Left colon (tissue), 2 donors: ENCODE measurements at regions not wholly inside any gene's neighbourhood (a gene's known extent, or its start where the extent isn't known, plus 50 kb on each side); places are given as distances from the start of the nearest gene placed in this dataset.

Source experiments
- ATAC-seq: fragments of 200-7000 bp; cut with Tn5 transposase; one replicate; pipeline ENCODE4 v1.9.1; 2020; ENCODE audit warnings: mild to moderate bottlenecking, moderate library complexity
- DNase-seq, 2 donors: peaks; one replicate each; pipeline ENCODE4 v3.0.0-alpha.2; 2020
- intact Hi-C, 2 donors: fragments of 100-400 bp; cut with DNase I in 1 of 2; cut with micrococcal nuclease in 1 of 2; formaldehyde crosslinking; loops; one replicate each; pipeline versions ENCODE4 v1.11.2 to v1.14.0; 2022; cut with DNase I, micrococcal nuclease
- donor health status: DM: no; HTN: no; CAD: no.
- donor health status: DM: yes; HTN: yes; CAD: no.

- ATAC-seq = no peak
- intact Hi-C loops = no loop called here
- no peak for DNase-seq
Measured at GRCh38 chr11:101401245-101401644, 182.6 kb downstream of the TRPC6 start.

DNA sequence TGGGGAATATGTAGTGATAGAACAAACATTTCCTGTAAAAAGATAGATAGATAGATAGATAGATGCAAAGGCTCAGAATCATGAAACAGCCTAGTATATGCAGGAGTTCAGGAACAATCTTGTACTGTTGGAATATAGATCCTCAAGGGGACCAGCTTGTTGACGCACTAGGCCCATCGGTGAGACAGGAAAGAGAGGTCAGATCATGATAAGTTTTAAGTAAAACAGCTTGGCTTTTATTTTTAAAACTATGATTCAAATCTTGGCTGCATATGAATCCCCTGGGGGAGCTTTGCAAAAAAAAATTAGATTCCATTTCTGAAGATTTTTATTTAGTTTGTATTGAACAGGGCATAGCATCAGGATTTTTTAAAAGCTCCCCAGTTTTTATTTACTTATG is 185.8 kb downstream of the TRPC6 start:
- intact Hi-C loops = no loop called here
- DNase-seq (no peak), ATAC-seq (no peak)

GRCh38 chr11:101390539-101390938 is 193.3 kb downstream of the TRPC6 start:
- intact Hi-C loops = no loop called here
- no peak for ATAC-seq
- DNase-seq = no peak

DNA sequence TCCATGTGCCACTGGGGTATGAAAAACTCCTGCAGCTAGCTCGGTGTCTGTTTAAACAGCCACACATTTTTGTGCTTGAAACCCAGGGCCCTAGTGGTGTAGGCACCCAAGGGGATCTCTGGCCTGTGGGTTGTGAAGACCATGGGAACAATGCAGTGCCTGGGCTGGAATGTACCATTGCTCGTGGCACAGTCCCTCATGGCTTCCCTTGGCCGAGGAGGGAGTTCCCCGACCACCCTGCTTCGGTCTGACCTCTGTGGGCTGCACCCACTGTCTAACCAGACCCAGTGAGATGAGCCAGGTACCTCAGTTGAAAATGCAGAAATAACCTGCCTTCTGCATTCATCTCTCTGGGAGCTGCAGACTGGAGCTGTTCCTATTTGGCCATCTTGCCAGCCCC is 214.0 kb downstream of the TRPC6 start:
- intact Hi-C loops = no loop called here
- no peak for DNase-seq
- ATAC-seq = no peak

DNA sequence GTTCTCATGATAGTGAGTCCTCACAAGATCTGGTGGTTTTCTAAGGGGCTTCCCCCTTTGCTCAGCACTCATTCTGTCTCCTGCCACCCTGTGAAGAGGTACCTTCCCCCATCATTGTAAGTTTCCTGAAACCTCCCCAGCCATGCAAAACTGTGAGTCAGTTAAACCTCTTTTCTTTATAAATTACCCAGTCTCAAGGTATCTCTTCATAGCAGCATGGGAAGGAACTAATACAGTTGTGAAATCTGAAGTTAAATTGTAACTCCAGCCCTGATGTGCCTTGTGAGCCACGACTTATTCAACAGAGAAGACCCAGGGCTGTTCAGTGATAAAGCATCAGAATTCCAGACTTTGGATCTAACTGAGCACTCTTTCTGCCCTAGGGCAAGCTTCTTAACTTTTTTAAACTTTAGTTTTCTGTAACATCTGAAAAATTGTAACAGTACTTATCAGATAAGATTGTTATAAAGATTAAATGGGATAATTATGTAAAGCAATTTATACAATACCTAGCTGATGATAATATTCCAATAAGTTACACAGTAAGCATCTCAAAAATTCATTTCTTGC is 220.0 kb downstream of the TRPC6 start:
- no peak for ATAC-seq

GRCh38 chr11:101362643-101363042 is 221.2 kb downstream of the TRPC6 start:
- ATAC-seq = no peak
- intact Hi-C loops = no loop called here

More for the DNA sequence above, 220.0 kb downstream of the TRPC6 start:
- DNase-seq = no peak
- intact Hi-C loops = no loop called here

DNA sequence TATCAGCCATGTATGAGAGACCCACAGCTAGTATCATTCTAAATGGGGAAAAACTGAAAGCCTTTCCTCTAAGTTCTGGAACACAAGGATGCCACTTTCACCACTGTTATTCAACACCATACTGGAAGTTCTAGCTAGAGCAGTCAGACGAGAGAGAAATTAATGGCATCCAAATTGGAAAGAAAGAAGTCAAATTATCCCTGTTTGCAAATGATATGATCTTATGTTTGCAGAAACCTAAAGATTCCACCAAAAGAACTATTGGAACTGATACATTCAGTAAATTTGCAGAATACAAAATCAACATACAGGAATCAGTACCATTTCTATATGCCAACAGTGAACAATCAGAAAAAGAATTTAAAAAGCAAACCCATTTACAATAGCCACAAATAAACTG is 226.0 kb downstream of the TRPC6 start:
- DNase-seq = no peak
- no peak for ATAC-seq
- intact Hi-C loops = no loop called here

More at GRCh38 chr11:101362643-101363042, 221.2 kb downstream of the TRPC6 start:
- DNase-seq = no peak

GRCh38 chr11:101354801-101355200 is 225.2 kb upstream of the PGR start:
- ATAC-seq = no peak

GRCh38 chr11:101348786-101349185 is 219.2 kb upstream of the PGR start:
- intact Hi-C loops = no loop called here
- no peak for ATAC-seq

More at GRCh38 chr11:101354801-101355200, 225.2 kb upstream of the PGR start:
- no peak for DNase-seq
- intact Hi-C loops = no loop called here

DNA sequence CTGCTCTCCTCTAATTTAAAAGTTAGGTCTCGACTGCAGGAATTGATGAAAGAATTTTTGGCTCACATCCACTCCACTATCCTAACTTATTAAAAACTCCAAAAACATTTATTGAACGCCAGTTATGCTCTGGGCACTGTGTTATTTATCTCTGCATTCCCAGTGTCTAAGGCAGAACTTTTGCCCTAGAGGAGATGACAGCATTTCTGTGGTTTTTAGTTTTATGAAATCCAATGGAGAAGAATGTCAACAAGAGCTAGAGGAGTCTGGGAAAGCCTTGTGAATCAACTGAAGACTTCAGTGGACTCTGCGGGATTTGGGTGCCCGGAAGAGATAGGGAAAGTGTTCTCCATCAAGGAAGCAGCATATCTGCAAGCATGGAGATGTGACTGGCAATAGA is 217.0 kb upstream of the PGR start:
- ATAC-seq = no peak
- DNase-seq = no peak
- intact Hi-C loops = no loop called here

More at GRCh38 chr11:101348786-101349185, 219.2 kb upstream of the PGR start:
- DNase-seq = no peak

DNA sequence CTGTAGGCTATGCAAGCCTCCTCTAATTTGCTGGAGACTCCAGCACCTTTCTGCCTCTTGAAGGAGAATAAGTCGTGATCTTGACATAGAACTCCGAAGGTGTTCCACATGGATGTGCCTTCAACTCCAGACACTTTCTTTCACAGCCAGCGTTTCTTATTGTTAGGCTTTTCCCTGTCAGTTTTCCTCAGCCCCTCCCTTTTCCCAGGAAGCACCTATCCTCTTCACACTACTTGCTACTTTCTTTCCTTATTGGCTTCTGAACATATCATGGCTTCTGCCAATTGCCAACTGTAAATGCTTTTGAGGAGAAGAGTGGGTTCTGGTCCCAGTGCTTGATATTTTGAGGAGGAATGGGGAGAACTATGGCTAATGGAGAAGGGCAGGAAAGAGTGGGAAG is 216.3 kb upstream of the PGR start:
- intact Hi-C loops = no loop called here
- DNase-seq = no peak

GRCh38 chr11:101342307-101342706 is 212.7 kb upstream of the PGR start:
- no peak for ATAC-seq
- DNase-seq = no peak
- intact Hi-C loops = no loop called here

More for the DNA sequence above, 216.3 kb upstream of the PGR start:
- ATAC-seq = no peak

DNA sequence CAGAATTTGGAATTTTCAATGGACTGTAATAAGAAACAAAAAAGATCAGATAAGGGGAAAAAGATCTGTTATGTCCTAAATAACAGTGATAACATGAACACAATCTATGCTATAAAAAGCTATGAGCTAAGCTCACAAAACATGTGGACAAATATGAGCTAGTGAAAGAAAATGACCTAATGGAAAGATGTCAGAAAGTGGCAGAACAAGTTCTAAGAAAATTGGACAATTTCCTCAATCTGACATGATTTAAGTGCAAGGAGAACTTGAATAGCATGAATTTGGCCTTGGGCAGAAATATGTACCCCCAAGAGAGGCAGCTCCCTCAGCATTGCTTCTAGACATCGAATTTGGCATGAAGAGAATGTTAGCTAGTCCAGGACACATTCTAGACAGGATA is 212.0 kb upstream of the PGR start:
- intact Hi-C loops = no loop called here
- ATAC-seq = no peak
- no peak for DNase-seq

- ATAC-seq = no peak
- DNase-seq = no peak
- intact Hi-C loops = no loop called here
Measured at GRCh38 chr11:101336858-101337257, 207.2 kb upstream of the PGR start.

DNA sequence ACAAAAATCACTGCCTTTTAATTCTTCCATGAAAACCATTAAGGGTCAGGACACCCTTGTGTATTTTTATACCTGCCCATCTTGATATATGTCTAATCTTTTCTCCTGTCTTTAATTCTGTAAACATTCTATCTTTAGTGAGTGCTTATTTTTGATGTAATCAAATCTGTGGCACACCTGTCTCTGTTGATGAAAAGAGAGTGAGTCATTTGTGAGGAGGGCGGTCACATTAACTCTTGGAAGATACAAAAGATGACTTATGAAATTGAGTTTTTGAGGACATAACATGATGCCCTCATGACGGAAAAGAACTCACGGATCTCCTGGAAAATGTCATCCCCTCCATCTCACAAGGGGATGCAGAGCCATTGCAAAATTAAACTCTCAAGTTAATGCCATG is 206.5 kb upstream of the PGR start:
- intact Hi-C loops = no loop called here
- ATAC-seq (no peak), DNase-seq (no peak)

- ATAC-seq (no peak), DNase-seq (no peak)
- intact Hi-C loops = no loop called here
Measured at GRCh38 chr11:101334581-101334980, 205.0 kb upstream of the PGR start.

DNA sequence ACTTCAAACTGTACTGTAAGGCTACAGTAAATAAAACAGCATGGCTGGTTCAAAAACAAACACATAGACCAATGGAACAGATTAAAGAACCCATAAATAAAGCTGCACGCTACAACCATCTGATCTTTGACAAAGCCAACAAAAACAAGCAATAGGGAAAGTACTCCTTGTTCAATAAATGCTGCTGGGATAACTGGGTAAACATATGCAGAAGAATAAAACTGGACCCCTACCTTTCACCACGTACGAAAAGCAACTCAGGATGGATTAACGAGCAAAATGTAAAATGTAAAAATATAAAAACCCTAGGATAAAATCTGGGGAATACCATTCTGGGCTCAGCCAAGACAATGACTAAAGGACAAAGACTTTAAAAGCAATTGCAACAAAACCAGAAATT is 201.8 kb upstream of the PGR start:
- intact Hi-C loops = no loop called here
- DNase-seq = no peak
- no peak for ATAC-seq

- DNase-seq = no peak
- intact Hi-C loops = no loop called here
- no peak for ATAC-seq
Measured at GRCh38 chr11:101327908-101328307, 198.3 kb upstream of the PGR start.

- intact Hi-C loops = no loop called here
- ATAC-seq = no peak
- DNase-seq = no peak
Measured at GRCh38 chr11:101326141-101326540, 196.5 kb upstream of the PGR start.

DNA sequence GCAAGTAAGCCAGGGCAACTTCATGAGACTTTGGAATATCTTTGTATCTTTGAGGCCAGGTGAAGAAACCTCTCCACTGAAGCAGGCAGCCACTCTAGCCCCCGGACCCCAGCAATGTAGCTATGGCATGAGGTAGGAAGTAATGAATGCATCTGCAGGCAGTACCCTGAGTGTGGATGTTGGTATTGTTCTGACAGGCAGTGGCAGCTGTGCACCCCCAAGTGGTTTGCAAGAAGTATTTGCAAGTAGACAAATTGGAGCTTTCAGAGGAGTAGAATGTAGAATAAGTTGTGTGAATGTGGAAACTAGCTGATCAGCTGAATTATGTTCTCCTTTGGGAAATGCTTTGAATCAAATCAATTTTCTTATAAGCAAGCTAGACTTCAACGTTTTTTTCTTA is 194.4 kb upstream of the PGR start:
- DNase-seq (no peak), ATAC-seq (no peak)
- intact Hi-C loops = no loop called here

DNA sequence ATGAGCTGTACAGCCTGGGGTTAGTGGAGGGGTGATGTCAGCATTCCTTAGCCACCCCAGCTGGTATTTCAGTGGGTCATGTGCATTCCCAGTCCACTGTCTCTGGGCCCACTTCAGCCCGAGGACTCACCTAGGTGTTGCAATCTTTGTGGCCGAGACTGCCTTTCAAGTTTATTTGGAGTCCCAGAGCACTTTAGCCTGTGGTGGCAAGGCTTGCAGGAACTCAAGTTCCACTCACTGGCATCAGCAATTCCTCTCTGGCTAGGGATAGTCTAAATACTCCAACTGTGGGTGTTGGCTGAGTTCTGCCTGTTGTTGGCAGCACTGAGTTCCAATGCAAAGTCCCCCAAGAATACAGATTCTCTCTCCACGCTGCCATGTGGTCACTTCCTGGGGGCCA is 191.6 kb upstream of the PGR start:
- ATAC-seq (no peak), DNase-seq (no peak)
- intact Hi-C loops = no loop called here

GRCh38 chr11:101306721-101307120 is 177.1 kb upstream of the PGR start:
- intact Hi-C loops = no loop called here
- no peak for DNase-seq
- ATAC-seq = no peak
